ENCODE measurements at regions not wholly inside any gene's neighbourhood (a gene's known extent, or its start where the extent isn't known, plus 50 kb on each side); places are given as distances from the start of the nearest gene placed in this dataset.

- DNase-seq (ENCODE audit: low read depth in 2 of 2) = no peak
Observed at GRCh38 chr5:109531262-109531661, 121.5 kb upstream of the PJA2 start.

GRCh38 chr5:109529987-109530386, 120.2 kb upstream of the PJA2 start:
- no peak for DNase-seq (ENCODE audit: low read depth in 2 of 2)

DNA sequence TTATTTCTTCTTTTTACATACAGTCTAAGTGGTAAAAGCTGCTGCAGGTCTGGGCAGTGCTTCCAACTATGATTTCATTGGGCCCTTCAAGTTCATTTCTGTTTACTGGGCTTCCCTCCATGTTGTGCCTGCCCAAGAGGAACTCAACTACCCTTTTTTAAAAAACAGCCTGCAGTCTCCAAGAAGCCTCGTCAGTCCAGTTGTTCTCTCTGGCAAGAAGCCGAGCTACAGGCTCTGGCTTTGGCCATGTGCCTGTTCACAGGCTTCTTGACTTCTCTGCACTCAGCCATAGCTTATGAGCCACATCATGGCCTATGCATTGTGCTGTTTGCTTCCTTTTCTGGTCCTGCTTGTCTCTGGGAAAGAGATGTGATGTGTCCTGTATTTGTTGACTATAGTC, 119.7 kb upstream of the PJA2 start:
- no peak for DNase-seq (ENCODE audit: low read depth in 2 of 2)

- DNase-seq (ENCODE audit: low read depth in 2 of 2) = no peak
Observed at GRCh38 chr5:109524555-109524954, 114.8 kb upstream of the PJA2 start.

DNA sequence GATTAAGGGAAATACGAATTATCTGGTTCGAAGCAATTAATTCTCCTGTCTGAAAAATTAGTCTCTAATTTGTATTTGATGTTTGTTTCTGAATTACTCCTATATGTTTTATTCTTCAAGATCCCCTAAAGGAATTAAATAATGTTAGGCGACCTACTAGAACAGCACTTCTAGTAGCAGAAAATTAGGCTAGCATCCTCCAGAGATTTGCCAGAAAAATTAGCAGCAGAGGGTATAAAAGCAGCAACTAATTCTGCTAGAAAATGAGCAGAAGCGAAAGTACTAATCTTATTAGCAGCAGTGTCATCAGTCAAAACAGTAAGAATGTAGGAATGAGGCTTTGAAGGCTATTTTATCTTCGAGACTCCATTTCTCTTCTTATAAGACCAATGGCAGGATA, 114.3 kb upstream of the PJA2 start:
- no peak for DNase-seq (ENCODE audit: low read depth in 2 of 2)

DNA sequence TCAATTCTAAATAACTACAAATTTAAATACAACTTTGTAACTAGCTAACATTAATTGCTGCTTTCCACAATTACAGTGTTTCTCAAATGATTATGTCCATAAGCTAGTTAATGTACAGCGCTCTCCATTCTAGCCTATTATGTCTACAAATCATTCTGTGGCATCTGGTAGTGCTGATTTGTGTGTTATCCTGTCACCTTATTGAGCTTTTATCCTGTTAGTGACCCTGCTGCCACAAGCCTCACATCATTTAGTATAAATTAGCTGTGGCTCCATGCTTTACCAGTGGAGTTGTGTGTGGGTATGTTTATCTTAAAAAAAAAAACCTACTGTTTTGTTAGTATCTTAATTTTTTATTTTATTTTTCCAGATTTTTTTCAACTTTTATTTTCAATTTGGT, 112.6 kb upstream of the PJA2 start:
- DNase-seq (ENCODE audit: low read depth in 2 of 2) = no peak

DNA sequence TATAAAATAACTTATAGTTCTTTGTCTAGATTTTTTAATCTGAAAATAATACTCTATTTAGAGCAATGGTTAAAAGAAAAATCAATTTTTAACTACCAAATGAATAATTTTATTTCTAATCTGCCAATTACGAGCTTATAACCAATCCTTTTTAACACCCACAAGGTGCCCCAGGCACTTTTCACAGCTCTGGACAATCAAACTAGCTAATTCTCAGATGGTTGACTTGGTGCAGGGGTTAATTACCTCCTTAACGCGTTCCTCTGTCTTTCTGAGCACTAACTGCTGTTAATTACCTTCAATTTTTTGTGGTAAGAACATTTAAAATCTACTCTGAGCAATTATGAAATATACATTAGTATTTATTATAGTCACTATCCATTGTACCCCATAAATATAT, 109.6 kb upstream of the PJA2 start:
- DNase-seq (ENCODE audit: low read depth in 2 of 2) = no peak

DNA sequence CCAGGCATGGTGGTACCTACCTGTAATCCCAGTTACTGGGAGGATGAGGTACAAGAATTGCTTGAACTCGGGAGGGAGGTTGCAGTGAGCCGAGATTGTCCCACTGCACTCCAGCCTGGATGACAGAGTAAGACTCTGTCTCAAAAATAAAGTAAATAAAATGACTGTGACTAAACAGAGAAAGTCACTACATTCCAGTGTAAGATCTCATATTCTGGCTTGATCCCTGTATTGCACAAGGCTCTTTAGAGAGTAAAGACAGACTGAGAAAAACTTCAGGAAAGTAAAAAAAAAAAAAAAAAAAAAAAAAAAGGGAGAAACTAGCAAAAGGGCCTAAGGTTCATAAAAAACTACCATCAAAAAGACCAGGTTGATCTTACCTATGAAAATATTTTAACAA, 106.6 kb upstream of the PJA2 start:
- DNase-seq (ENCODE audit: low read depth in 2 of 2) = no peak

GRCh38 chr5:109511980-109512734, 102.4 kb upstream of the PJA2 start:
- DNase-seq (ENCODE audit: low read depth in 2 of 2) = no peak

DNA sequence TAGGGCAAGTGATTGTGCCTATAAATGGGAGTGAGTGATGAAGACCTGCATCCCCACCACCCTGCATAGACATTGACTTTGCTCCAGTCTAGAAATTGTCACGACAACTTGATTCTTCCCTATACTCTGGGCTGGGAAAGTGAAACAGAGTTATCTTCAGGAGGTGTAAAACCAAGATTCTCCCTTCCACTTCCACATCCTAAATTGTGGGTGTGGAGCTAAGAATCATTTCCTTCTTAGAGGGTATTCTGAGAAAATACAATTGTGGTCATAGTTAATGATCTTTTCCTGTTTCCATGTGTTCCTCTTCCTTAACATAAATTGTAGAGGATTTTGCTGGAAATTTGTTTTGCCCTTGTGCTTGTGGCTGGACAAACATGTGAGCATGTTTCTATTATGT, 96.8 kb upstream of the PJA2 start:
- DNase-seq (ENCODE audit: low read depth in 2 of 2) = no peak

DNA sequence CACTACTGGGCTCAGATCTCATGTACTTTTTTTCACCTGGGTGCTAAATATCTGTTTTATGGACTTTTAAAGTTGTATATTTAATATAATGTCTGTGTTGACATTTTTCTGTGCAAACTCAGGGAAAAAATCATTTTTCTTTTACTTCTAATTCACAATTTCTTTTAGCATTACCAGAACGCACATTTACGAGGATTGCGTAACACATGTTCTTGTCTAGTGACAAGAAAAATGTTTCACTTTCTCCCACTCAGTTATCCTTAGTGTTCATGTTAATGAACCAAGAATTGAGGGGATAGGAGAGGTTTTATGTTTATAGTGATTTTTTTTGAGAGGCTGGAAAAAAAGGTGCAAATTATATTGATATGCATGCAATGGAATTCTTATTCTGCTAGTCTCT, 86.3 kb upstream of the PJA2 start:
- no peak for DNase-seq (ENCODE audit: low read depth in 2 of 2)

- no peak for DNase-seq (ENCODE audit: low read depth in 2 of 2)
Observed at GRCh38 chr5:109487753-109488420, 78.1 kb upstream of the PJA2 start.

GRCh38 chr5:109486200-109486804, 76.5 kb upstream of the PJA2 start:
- DNase-seq (ENCODE audit: low read depth in 2 of 2) = no peak

- DNase-seq (ENCODE audit: low read depth in 2 of 2) = no peak
Observed at GRCh38 chr5:109485030-109485429, 75.3 kb upstream of the PJA2 start.

- DNase-seq (ENCODE audit: low read depth in 2 of 2) = no peak
Observed at GRCh38 chr5:109484597-109484996, 74.8 kb upstream of the PJA2 start.

GRCh38 chr5:109483395-109483971, 73.7 kb upstream of the PJA2 start:
- DNase-seq (ENCODE audit: low read depth in 2 of 2) = no peak

DNA sequence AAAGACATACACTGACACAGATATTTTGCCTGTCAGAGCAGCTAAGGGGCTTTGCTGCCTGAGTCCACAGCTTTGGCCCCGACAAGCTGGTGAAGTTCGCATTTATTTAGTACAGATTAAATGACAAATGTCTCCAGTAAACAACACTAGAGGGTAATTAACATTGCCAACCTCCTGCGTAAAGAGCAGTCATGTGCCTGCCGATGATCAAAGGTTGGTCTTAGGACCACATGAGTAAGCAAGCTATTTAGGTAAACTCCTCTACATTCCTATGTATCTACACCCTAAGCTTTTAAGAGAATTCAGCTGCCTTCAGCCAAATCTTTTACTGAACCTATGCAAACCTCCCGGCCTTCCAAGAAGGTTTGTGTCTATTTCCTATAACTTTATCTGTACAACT, 73.0 kb upstream of the PJA2 start:
- no peak for DNase-seq (ENCODE audit: low read depth in 2 of 2)

- no peak for DNase-seq (ENCODE audit: low read depth in 2 of 2)
Observed at GRCh38 chr5:109479260-109479860, 69.6 kb upstream of the PJA2 start.

GRCh38 chr5:109478830-109479229, 69.1 kb upstream of the PJA2 start:
- DNase-seq (ENCODE audit: low read depth in 2 of 2) = no peak

- DNase-seq (ENCODE audit: low read depth in 2 of 2) = no peak
Observed at GRCh38 chr5:109476292-109476691, 66.5 kb upstream of the PJA2 start.

- no peak for DNase-seq (ENCODE audit: low read depth in 2 of 2)
Observed at GRCh38 chr5:109469896-109470662, 60.3 kb upstream of the PJA2 start.
